ENCODE measurements at regions not wholly inside any gene's neighbourhood (a gene's known extent, or its start where the extent isn't known, plus 50 kb on each side); places are given as distances from the start of the nearest gene placed in this dataset.

DNA sequence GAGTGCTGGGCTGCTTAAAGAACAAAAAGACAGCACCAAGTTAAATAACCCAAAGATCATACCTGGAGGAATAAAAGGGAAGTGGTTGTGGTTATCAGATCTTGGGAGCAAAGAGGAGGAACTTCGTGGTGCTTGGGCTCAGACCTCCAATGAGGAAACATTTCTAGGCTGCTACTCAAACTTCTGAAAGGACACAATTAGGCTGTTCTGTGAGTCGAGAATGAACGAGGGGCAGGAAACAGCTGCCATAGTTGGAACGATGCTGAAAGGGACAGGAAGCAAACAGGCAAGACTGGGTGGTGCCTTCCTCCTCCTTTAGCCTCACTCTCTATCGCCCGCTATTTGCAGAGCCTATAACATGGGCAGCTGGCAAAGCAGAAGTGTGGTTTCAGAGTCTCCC, 276.3 kb upstream of the ARRDC4 start:
- TF ChIP-seq, protein P1, sequence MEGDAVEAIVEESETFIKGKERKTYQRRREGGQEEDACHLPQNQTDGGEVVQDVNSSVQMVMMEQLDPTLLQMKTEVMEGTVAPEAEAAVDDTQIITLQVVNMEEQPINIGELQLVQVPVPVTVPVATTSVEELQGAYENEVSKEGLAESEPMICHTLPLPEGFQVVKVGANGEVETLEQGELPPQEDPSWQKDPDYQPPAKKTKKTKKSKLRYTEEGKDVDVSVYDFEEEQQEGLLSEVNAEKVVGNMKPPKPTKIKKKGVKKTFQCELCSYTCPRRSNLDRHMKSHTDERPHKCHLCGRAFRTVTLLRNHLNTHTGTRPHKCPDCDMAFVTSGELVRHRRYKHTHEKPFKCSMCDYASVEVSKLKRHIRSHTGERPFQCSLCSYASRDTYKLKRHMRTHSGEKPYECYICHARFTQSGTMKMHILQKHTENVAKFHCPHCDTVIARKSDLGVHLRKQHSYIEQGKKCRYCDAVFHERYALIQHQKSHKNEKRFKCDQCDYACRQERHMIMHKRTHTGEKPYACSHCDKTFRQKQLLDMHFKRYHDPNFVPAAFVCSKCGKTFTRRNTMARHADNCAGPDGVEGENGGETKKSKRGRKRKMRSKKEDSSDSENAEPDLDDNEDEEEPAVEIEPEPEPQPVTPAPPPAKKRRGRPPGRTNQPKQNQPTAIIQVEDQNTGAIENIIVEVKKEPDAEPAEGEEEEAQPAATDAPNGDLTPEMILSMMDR (conservative IDR thresholded peaks at IDR 0.05; ENCODE audit: low read length) = no peak
- no peak for TF ChIP-seq EZH2phosphoT487 (IDR thresholded peaks at IDR 0.05; ENCODE audit: borderline replicate concordance, low read depth, low read length)
